HG02759 (cell line): ENCODE measurements at regions not wholly inside any gene's neighbourhood (a gene's known extent, or its start where the extent isn't known, plus 50 kb on each side); places are given as distances from the start of the nearest gene placed in this dataset.

ENCODE experiments used
- ATAC-seq: cut with Tn5 transposase; IDR thresholded peaks from one replicate; pipeline ENCODE4 v1.9.1; 2021; ENCODE audit warnings: mild to moderate bottlenecking, moderate library complexity; ENCODE audit not compliant: unreplicated experiment

GRCh38 chr6:147853574-147853973 is 345.1 kb downstream of the SAMD5 start:
- no peak for ATAC-seq

GRCh38 chr6:147855803-147856482 is 347.5 kb downstream of the SAMD5 start:
- no peak for ATAC-seq

GRCh38 chr6:147856687-147857086 is 348.2 kb downstream of the SAMD5 start:
- no peak for ATAC-seq

GRCh38 chr6:147858421-147858820 is 349.9 kb downstream of the SAMD5 start:
- ATAC-seq: no peak

- no peak for ATAC-seq
Measured at GRCh38 chr6:147859071-147859470, 350.6 kb downstream of the SAMD5 start.

- ATAC-seq: no peak
Measured at GRCh38 chr6:147861696-147862095, 353.2 kb downstream of the SAMD5 start.

- no peak for ATAC-seq
Measured at GRCh38 chr6:147867433-147868226, 359.1 kb downstream of the SAMD5 start.

GRCh38 chr6:147868427-147869190 is 360.1 kb downstream of the SAMD5 start:
- no peak for ATAC-seq

- ATAC-seq: no peak
Measured at GRCh38 chr6:147869201-147869600, 360.7 kb downstream of the SAMD5 start.

- no peak for ATAC-seq
Measured at GRCh38 chr6:147869869-147870268, 361.4 kb downstream of the SAMD5 start.

- no peak for ATAC-seq
Measured at GRCh38 chr6:147870506-147871110, 362.1 kb downstream of the SAMD5 start.

- ATAC-seq: no peak
Measured at GRCh38 chr6:147872002-147872401, 363.5 kb downstream of the SAMD5 start.

- no peak for ATAC-seq
Measured at GRCh38 chr6:147873816-147874215, 365.3 kb downstream of the SAMD5 start.

- no peak for ATAC-seq
Measured at GRCh38 chr6:147874322-147874721, 365.8 kb downstream of the SAMD5 start.

- ATAC-seq: no peak
Measured at GRCh38 chr6:147879031-147879580, 370.6 kb downstream of the SAMD5 start.

- no peak for ATAC-seq
Measured at GRCh38 chr6:147881432-147881831, 372.9 kb downstream of the SAMD5 start.

- no peak for ATAC-seq
Measured at GRCh38 chr6:147888374-147888773, 379.9 kb downstream of the SAMD5 start.

- no peak for ATAC-seq
Measured at GRCh38 chr6:147891671-147892070, 383.2 kb downstream of the SAMD5 start.

GRCh38 chr6:147892476-147892875 is 384.0 kb downstream of the SAMD5 start:
- ATAC-seq: no peak

GRCh38 chr6:147895272-147895671 is 386.8 kb downstream of the SAMD5 start:
- ATAC-seq: no peak

- ATAC-seq: no peak
Measured at GRCh38 chr6:147900247-147900830, 391.8 kb downstream of the SAMD5 start.
